NCI-H510A treated with DMSO at 0.1 percent for 48 hours (cell line): ENCODE measurements at regions not wholly inside any gene's neighbourhood (a gene's known extent, or its start where the extent isn't known, plus 50 kb on each side); places are given as distances from the start of the nearest gene placed in this dataset.
A peak's percentile ranks its signal among the peaks of the same experiment; 100 is the strongest.

Experiments used
- DNase-seq: peaks from one replicate; lab custom pipeline; 2025; lab: John Stamatoyannopoulos, UW

GRCh38 chr10:124346831-124347230, 71.9 kb downstream of the OAT start:
- DNase-seq: no peak

GRCh38 chr10:124345521-124345920, 73.2 kb downstream of the OAT start:
- no peak for DNase-seq

GRCh38 chr10:124344931-124345330, 73.8 kb downstream of the OAT start:
- peak; percentile 49 for DNase-seq

- DNase-seq: no peak
Observed at GRCh38 chr10:124344266-124344590, 74.5 kb downstream of the OAT start.

- no peak for DNase-seq
Observed at GRCh38 chr10:124343351-124344265, 75.1 kb downstream of the OAT start.

GRCh38 chr10:124342821-124343170, 75.9 kb downstream of the OAT start:
- no peak for DNase-seq

GRCh38 chr10:124342136-124342820, 76.4 kb downstream of the OAT start:
- DNase-seq: no peak

- no peak for DNase-seq
Observed at GRCh38 chr10:124341768-124342135, 77.0 kb downstream of the OAT start.

GRCh38 chr10:124340033-124340760, 78.5 kb downstream of the OAT start:
- peak; percentile 16 for DNase-seq

GRCh38 chr10:124339119-124340032, 79.3 kb downstream of the OAT start:
- peak; percentile 27 for DNase-seq

GRCh38 chr10:124338276-124338925, 80.3 kb downstream of the OAT start:
- no peak for DNase-seq

- DNase-seq: no peak
Observed at GRCh38 chr10:124336186-124336585, 82.5 kb downstream of the OAT start.

- DNase-seq: no peak
Observed at GRCh38 chr10:124333931-124334330, 84.8 kb downstream of the OAT start.

GRCh38 chr10:124332426-124332825, 86.3 kb downstream of the OAT start:
- DNase-seq: no peak

- DNase-seq: no peak
Observed at GRCh38 chr10:124329941-124330340, 88.8 kb downstream of the OAT start.

- DNase-seq: no peak
Observed at GRCh38 chr10:124329362-124329761, 89.4 kb downstream of the OAT start.

GRCh38 chr10:124328477-124329220, 90.1 kb downstream of the OAT start:
- DNase-seq: no peak

- no peak for DNase-seq
Observed at GRCh38 chr10:124325998-124326636, 92.6 kb downstream of the OAT start.

- DNase-seq: no peak
Observed at GRCh38 chr10:124325633-124325914, 93.1 kb downstream of the OAT start.
